ENCODE measurements at regions not wholly inside any gene's neighbourhood (a gene's known extent, or its start where the extent isn't known, plus 50 kb on each side); places are given as distances from the start of the nearest gene placed in this dataset.

DNA sequence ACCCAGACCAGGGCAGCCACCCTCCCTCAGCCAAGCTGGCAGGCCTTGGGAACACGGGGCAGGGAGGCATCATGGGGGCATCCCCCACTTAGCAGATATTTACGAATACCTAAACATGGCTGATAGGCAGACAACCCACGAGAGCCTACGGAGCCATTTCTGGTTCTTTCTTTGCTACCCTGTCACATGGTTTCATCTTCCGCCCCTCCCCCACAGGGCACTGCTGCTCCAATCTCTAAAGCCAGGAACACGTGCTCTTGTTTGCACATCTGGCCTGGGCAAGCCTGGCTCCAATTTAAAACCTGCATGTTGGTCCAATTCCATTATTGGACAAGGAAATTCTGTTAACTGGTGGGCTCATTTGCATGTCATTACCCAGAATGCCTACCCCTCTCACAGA is 447.4 kb upstream of the NR2F2 start:
- no peaks in the 10 kb centered on the region for H3K27me3 ChIP-seq (ENCODE audit: insufficient read depth)
- H3K36me3 ChIP-seq (replicated peaks in 1 of 2; ENCODE audit: control insufficient read depth in 1 of 2, insufficient read depth in 2 of 2, low read length in 1 of 2): no peaks in the 10 kb centered on the region
- H3K79me2 ChIP-seq (ENCODE audit: insufficient read depth): no peaks in the 10 kb centered on the region
- no peak for DNase-seq
- CTCF ChIA-PET: no interaction called here
- H3K4me2 ChIP-seq: no peak overlapping the region
- no peaks in the 10 kb centered on the region for H4K20me1 ChIP-seq (ENCODE audit: insufficient read depth)
- TF ChIP-seq, protein P1, sequence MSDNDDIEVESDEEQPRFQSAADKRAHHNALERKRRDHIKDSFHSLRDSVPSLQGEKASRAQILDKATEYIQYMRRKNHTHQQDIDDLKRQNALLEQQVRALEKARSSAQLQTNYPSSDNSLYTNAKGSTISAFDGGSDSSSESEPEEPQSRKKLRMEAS (IDR thresholded peaks at IDR 0.05; ENCODE audit: low read depth): no peak
- TF ChIP-seq TEAD4 (IDR thresholded peaks at IDR 0.05; ENCODE audit: borderline replicate concordance, insufficient read depth) (no peak), NRF1 (IDR thresholded peaks at IDR 0.05; ENCODE audit: low read depth, low read length) (no peak), JUND (IDR thresholded peaks at IDR 0.05) (no peak), SMC3 (IDR thresholded peaks at IDR 0.05; ENCODE audit: low read depth, low read length) (no peak), RAD21 (IDR thresholded peaks at IDR 0.05; ENCODE audit: low read length) (no peak), CHD2 (IDR thresholded peaks at IDR 0.05; ENCODE audit: low read length, partially characterized antibody) (no peak), GABPA (IDR thresholded peaks at IDR 0.05; ENCODE audit: low read depth) (no peak), FOXJ3 (CRISPR knock-in tag; IDR thresholded peaks at IDR 0.05) (no peak), ELF1 (IDR thresholded peaks at IDR 0.05) (no peak)
- TF ChIP-seq, protein P2, sequence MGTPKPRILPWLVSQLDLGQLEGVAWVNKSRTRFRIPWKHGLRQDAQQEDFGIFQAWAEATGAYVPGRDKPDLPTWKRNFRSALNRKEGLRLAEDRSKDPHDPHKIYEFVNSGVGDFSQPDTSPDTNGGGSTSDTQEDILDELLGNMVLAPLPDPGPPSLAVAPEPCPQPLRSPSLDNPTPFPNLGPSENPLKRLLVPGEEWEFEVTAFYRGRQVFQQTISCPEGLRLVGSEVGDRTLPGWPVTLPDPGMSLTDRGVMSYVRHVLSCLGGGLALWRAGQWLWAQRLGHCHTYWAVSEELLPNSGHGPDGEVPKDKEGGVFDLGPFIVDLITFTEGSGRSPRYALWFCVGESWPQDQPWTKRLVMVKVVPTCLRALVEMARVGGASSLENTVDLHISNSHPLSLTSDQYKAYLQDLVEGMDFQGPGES (IDR thresholded peaks at IDR 0.05; ENCODE audit: low read depth, low read length): no peak
- TF ChIP-seq, protein P3, sequence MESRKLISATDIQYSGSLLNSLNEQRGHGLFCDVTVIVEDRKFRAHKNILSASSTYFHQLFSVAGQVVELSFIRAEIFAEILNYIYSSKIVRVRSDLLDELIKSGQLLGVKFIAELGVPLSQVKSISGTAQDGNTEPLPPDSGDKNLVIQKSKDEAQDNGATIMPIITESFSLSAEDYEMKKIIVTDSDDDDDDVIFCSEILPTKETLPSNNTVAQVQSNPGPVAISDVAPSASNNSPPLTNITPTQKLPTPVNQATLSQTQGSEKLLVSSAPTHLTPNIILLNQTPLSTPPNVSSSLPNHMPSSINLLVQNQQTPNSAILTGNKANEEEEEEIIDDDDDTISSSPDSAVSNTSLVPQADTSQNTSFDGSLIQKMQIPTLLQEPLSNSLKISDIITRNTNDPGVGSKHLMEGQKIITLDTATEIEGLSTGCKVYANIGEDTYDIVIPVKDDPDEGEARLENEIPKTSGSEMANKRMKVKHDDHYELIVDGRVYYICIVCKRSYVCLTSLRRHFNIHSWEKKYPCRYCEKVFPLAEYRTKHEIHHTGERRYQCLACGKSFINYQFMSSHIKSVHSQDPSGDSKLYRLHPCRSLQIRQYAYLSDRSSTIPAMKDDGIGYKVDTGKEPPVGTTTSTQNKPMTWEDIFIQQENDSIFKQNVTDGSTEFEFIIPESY (IDR thresholded peaks at IDR 0.05; ENCODE audit: borderline replicate concordance, low read depth): no peak
- H3K9me2 ChIP-seq: 0 out of 2 replicates have a peak, but pooled peaks cover 2% of the 10 kb centered on the region
- no peaks in the 10 kb centered on the region for H3K4me1 ChIP-seq (ENCODE audit: control insufficient read depth in 1 of 2, insufficient read depth in 2 of 2, low read depth in 1 of 2, low read length in 1 of 2)
- no peaks in the 10 kb centered on the region for H3F3A ChIP-seq (replicated peaks; ENCODE audit: insufficient read depth)
- H3K27ac ChIP-seq (ENCODE audit: low read depth in 2 of 2, low read length in 1 of 2): no peak overlapping the region
- H3K9me3 ChIP-seq: no peaks in the 10 kb centered on the region; the same call in 1 of the 2 replicates
- H3K9ac ChIP-seq: no peak overlapping the region
- no peak overlapping the region for H3K4me3 ChIP-seq (ENCODE audit: low read depth in 2 of 2, low read length in 1 of 2)
- POLR2A ChIA-PET: no interaction called here
- H2AFZ ChIP-seq (ENCODE audit: low read depth): no peak overlapping the region
- WGBS (ENCODE audit: low lambda C conversion rate): 13% methylated on average over 3 of the region's 6 CpGs

DNA sequence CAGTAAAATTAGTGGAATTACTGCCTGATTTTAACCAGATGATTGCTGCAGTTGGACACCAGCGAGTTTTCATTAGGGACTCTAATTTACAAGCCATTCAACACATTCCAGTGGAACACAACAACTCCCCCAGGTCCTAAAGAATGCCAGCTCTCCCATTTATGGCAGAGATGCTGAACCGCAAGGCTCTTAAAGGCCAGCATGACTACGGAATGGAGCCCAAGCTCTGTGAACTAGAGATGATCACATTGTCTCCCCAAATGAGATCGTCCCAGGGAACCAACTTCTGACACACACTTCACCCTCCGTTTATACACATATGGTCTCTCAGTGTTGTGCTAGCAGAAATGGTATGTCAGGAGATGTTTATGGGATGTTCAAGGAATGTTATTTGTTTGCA is 446.2 kb upstream of the NR2F2 start:
- H3K9me3 ChIP-seq: no peaks in the 10 kb centered on the region; the same call in 1 of the 2 replicates
- DNase-seq: no peak
- no peaks in the 10 kb centered on the region for H3K79me2 ChIP-seq (ENCODE audit: insufficient read depth)
- H3F3A ChIP-seq (replicated peaks; ENCODE audit: insufficient read depth): no peaks in the 10 kb centered on the region
- ChIA-PET POLR2A (no interaction called here), CTCF (no interaction called here)
- H3K4me1 ChIP-seq (ENCODE audit: control insufficient read depth in 1 of 2, insufficient read depth in 2 of 2, low read depth in 1 of 2, low read length in 1 of 2): no peaks in the 10 kb centered on the region
- no peak overlapping the region for H3K27ac ChIP-seq (ENCODE audit: low read depth in 2 of 2, low read length in 1 of 2)
- H3K36me3 ChIP-seq (replicated peaks in 1 of 2; ENCODE audit: control insufficient read depth in 1 of 2, insufficient read depth in 2 of 2, low read length in 1 of 2): no peaks in the 10 kb centered on the region
- no peak overlapping the region for H3K9ac ChIP-seq
- H3K4me3 ChIP-seq (ENCODE audit: low read depth in 2 of 2, low read length in 1 of 2): no peak overlapping the region
- 0 out of 2 replicates have a peak, but pooled peaks cover 2% of the 10 kb centered on the region for H3K9me2 ChIP-seq
- H3K4me2 ChIP-seq: no peak overlapping the region
- H3K27me3 ChIP-seq (ENCODE audit: insufficient read depth): no peaks in the 10 kb centered on the region
- TF ChIP-seq EZH2phosphoT487 (IDR thresholded peaks at IDR 0.05; ENCODE audit: borderline replicate concordance, low read depth) (no peak), FOXJ3 (CRISPR knock-in tag; IDR thresholded peaks at IDR 0.05) (no peak), JUND (IDR thresholded peaks at IDR 0.05) (no peak), MEF2A (IDR thresholded peaks at IDR 0.05; ENCODE audit: borderline replicate concordance, low read depth) (no peak), TEAD4 (IDR thresholded peaks at IDR 0.05; ENCODE audit: borderline replicate concordance, insufficient read depth) (no peak), TAF1 (IDR thresholded peaks at IDR 0.05; ENCODE audit: borderline replicate concordance, low read depth, low read length) (no peak), GATA2 (CRISPR knock-in tag; IDR thresholded peaks at IDR 0.05) (no peak)
- H4K20me1 ChIP-seq (ENCODE audit: insufficient read depth): no peaks in the 10 kb centered on the region
- 30% methylated on average over 4 of the region's 5 CpGs for WGBS (ENCODE audit: low lambda C conversion rate)
- H2AFZ ChIP-seq (ENCODE audit: low read depth): no peak overlapping the region
